OCI-LY1 (cell line): ENCODE measurements at regions not wholly inside any gene's neighbourhood (a gene's known extent, or its start where the extent isn't known, plus 50 kb on each side); places are given as distances from the start of the nearest gene placed in this dataset.

Experiments used
- H2AFZ ChIP-seq: fragments of 200-600 bp; sonication (generic), shearing (Covaris generic); 2 replicates; pipeline ENCODE4 v1.6.0; 2014; ENCODE audit warnings: antibody characterized with exemption, mild to moderate bottlenecking, low read length
- H3F3A ChIP-seq: fragments of 200-600 bp; sonication (generic), shearing (Covaris generic); 2 replicates; pipeline ENCODE4 v1.6.0; 2014; ENCODE audit warnings: mild to moderate bottlenecking, antibody characterized with exemption, low read length, moderate library complexity; ENCODE audit not compliant: insufficient read depth
- H3K27ac ChIP-seq: fragments of 200-600 bp; sonication (generic); 2 replicates; pipeline ENCODE4 v1.5.1; 2014; ENCODE audit warnings: low read length, mixed run types, mild to moderate bottlenecking, low read depth; ENCODE audit not compliant: poor library complexity, severe bottlenecking
- H3K27me3 ChIP-seq: fragments of 200-600 bp; sonication (generic); 2 replicates; pipeline ENCODE4 v1.6.0; 2014; ENCODE audit warnings: antibody characterized with exemption, mild to moderate bottlenecking, low read length, moderate library complexity; ENCODE audit not compliant: insufficient read depth
- H3K36me3 ChIP-seq: fragments of 200-600 bp; sonication (generic); 2 replicates; pipeline ENCODE4 v1.6.1; 2014; ENCODE audit warnings: mild to moderate bottlenecking, antibody characterized with exemption, low read length, moderate library complexity, mixed read lengths; ENCODE audit not compliant: insufficient read depth
- H3K4me1 ChIP-seq: fragments of 200-600 bp; sonication (generic); 2 replicates; pipeline ENCODE4 v1.5.1; 2014; ENCODE audit warnings: mild to moderate bottlenecking, low read length, moderate library complexity; ENCODE audit not compliant: insufficient read depth, severe bottlenecking
- H3K4me2 ChIP-seq: fragments of 200-600 bp; sonication (generic), shearing (Covaris generic); 2 replicates; pipeline ENCODE4 v1.6.1; 2014; ENCODE audit warnings: low read length
- H3K4me3 ChIP-seq: fragments of 200-600 bp; sonication (generic); 2 replicates; pipeline ENCODE4 v1.5.1; 2014; ENCODE audit warnings: low read length, low read depth, mild to moderate bottlenecking, mixed read lengths; ENCODE audit not compliant: poor library complexity, severe bottlenecking
- H3K79me2 ChIP-seq: fragments of 200-600 bp; shearing (Covaris generic); 2 replicates; pipeline ENCODE4 v1.6.1; 2016; ENCODE audit warnings: mixed run types, low read length, mixed read lengths; ENCODE audit not compliant: insufficient read depth
- H3K9ac ChIP-seq: fragments of 200-600 bp; sonication (generic), shearing (Covaris generic); 2 replicates; pipeline ENCODE4 v1.6.1; 2014; ENCODE audit warnings: mild to moderate bottlenecking, low read length, mixed read lengths
- H3K9me2 ChIP-seq: fragments of 200-600 bp; sonication (generic), shearing (Covaris generic); 2 replicates; pipeline ENCODE4 v1.6.1; 2014; ENCODE audit warnings: low read depth, mild to moderate bottlenecking, low read length, mixed read lengths
- H3K9me3 ChIP-seq: fragments of 200-600 bp; shearing (Covaris generic); 2 replicates; pipeline ENCODE4 v1.6.1; 2014; ENCODE audit warnings: low read length, mixed read lengths
- H4K20me1 ChIP-seq: fragments of 200-600 bp; sonication (generic), shearing (Covaris generic); 2 replicates; pipeline ENCODE4 v1.6.0; 2016; ENCODE audit warnings: mild to moderate bottlenecking, low read length; ENCODE audit not compliant: insufficient read depth
- CTCF ChIP-seq: fragments of 200-600 bp; sonication (generic), shearing (Covaris generic); IDR thresholded peaks from 2 replicates; pipeline ENCODE4 v1.5.1; 2017; ENCODE audit warnings: mild to moderate bottlenecking, antibody characterized with exemption, low read length, moderate library complexity, mixed read lengths
- EZH2 ChIP-seq: fragments of 200-600 bp; sonication (generic), shearing (Covaris generic); IDR thresholded peaks from 2 replicates; pipeline ENCODE4 v1.8.0; 2017; ENCODE audit warnings: borderline replicate concordance, mixed run types, mild to moderate bottlenecking, antibody characterized with exemption, low read length, moderate library complexity, mixed read lengths

GRCh38 chr7:68304536-68304935 is 1293.7 kb upstream of the AUTS2 start:
- TF ChIP-seq EZH2 (no peak), CTCF (no peak)
- Histone ChIP-seq H3K36me3 (no peaks in the 10 kb centered on the region), H3K9me2 (no peaks in the 10 kb centered on the region), H3K27me3 (no peaks in the 10 kb centered on the region; the same call in 1 of the 2 replicates), H3K9me3 (no peaks in the 10 kb centered on the region), H2AFZ (no peak overlapping the region), H3F3A (no peaks in the 10 kb centered on the region), H3K9ac (no peak overlapping the region), H3K4me1 (no peaks in the 10 kb centered on the region), H3K79me2 (no peaks in the 10 kb centered on the region), H3K4me2 (no peak overlapping the region), H4K20me1 (no peaks in the 10 kb centered on the region), H3K27ac (no peak overlapping the region), H3K4me3 (no peak overlapping the region)

GRCh38 chr7:68306692-68307107 is 1291.6 kb upstream of the AUTS2 start:
- Histone ChIP-seq H3K27me3 (no peaks in the 10 kb centered on the region; the same call in 1 of the 2 replicates), H3K9ac (no peak overlapping the region), H4K20me1 (no peaks in the 10 kb centered on the region), H3K4me3 (no peak overlapping the region), H3K36me3 (no peaks in the 10 kb centered on the region), H3F3A (no peaks in the 10 kb centered on the region), H3K27ac (no peak overlapping the region), H3K4me1 (no peaks in the 10 kb centered on the region), H3K79me2 (no peaks in the 10 kb centered on the region), H3K4me2 (no peak overlapping the region), H3K9me2 (no peaks in the 10 kb centered on the region), H2AFZ (no peak overlapping the region), H3K9me3 (no peaks in the 10 kb centered on the region)
- TF ChIP-seq CTCF (no peak), EZH2 (no peak)

GRCh38 chr7:68309271-68309670 is 1289.0 kb upstream of the AUTS2 start:
- Histone ChIP-seq H3K4me3 (no peak overlapping the region), H3K4me1 (no peaks in the 10 kb centered on the region), H3K27ac (no peak overlapping the region), H3F3A (no peaks in the 10 kb centered on the region), H3K79me2 (no peaks in the 10 kb centered on the region), H2AFZ (no peak overlapping the region), H3K36me3 (no peaks in the 10 kb centered on the region), H3K9me2 (no peaks in the 10 kb centered on the region), H3K9ac (no peak overlapping the region), H3K27me3 (no peaks in the 10 kb centered on the region; the same call in 1 of the 2 replicates), H3K9me3 (no peaks in the 10 kb centered on the region), H3K4me2 (no peak overlapping the region), H4K20me1 (no peaks in the 10 kb centered on the region)
- TF ChIP-seq EZH2 (no peak), CTCF (no peak)
